OCI-LY7 (cell line): ENCODE measurements at regions not wholly inside any gene's neighbourhood (a gene's known extent, or its start where the extent isn't known, plus 50 kb on each side); places are given as distances from the start of the nearest gene placed in this dataset.

Source experiments
- BruUV-seq: library from RNA; stranded (reverse); fragments of 400-500 nt; replicated peaks from 2 replicates; lab custom pipeline; 2021; lab: Mats Ljungman, UMichigan
- CTCF ChIA-PET: fragments of 300-600 bp; sonication (Branson Sonifier 250); formaldehyde crosslinking; loops from one replicate; lab custom pipeline; 2022; ENCODE audit warnings: antibody characterized with exemption; ENCODE audit not compliant: unreplicated experiment; lab: Charles Lee
- POLR2A ChIA-PET: fragments of 300-600 bp; sonication (Branson Sonifier 250); formaldehyde crosslinking; loops from one replicate; lab custom pipeline; 2022; ENCODE audit warnings: antibody characterized with exemption; lab: Charles Lee
- DNase-seq: peaks from one replicate; pipeline ENCODE4 v3.0.0-alpha.2; 2015; ENCODE audit warnings: low spot score
- H2AFZ ChIP-seq: fragments of 200-600 bp; sonication (generic), shearing (Covaris generic); 2 replicates; pipeline ENCODE4 v1.6.1; 2014; ENCODE audit warnings: mild to moderate bottlenecking, antibody characterized with exemption, low read length, moderate library complexity
- H3K27ac ChIP-seq: fragments of 200-600 bp; sonication (generic); 2 replicates; pipeline ENCODE4 v1.5.1; 2014; ENCODE audit warnings: mixed run types, low read depth, mild to moderate bottlenecking, moderate library complexity, low read length, inconsistent platforms; ENCODE audit not compliant: poor library complexity, severe bottlenecking
- H3K36me3 ChIP-seq: fragments of 200-600 bp; sonication (generic); 2 replicates; pipeline ENCODE4 v1.6.1; 2014; ENCODE audit warnings: mild to moderate bottlenecking, antibody characterized with exemption, low read length, moderate library complexity, mixed read lengths; ENCODE audit not compliant: insufficient read depth
- H3K4me1 ChIP-seq: fragments of 200-600 bp; sonication (generic); 2 replicates; pipeline ENCODE4 v1.5.1; 2014; ENCODE audit warnings: mild to moderate bottlenecking, low read length; ENCODE audit not compliant: insufficient read depth, poor library complexity, severe bottlenecking
- H3K4me2 ChIP-seq: fragments of 200-600 bp; sonication (generic); 2 replicates; pipeline ENCODE4 v1.6.1; 2014; ENCODE audit warnings: mild to moderate bottlenecking, low read length
- H3K4me3 ChIP-seq: fragments of 200-600 bp; sonication (generic); 2 replicates; pipeline ENCODE4 v1.5.1; 2014; ENCODE audit warnings: mild to moderate bottlenecking, low read depth, low read length; ENCODE audit not compliant: poor library complexity, severe bottlenecking
- H3K79me2 ChIP-seq: fragments of 200-600 bp; sonication (generic); 2 replicates; pipeline ENCODE4 v1.6.1; 2016; ENCODE audit warnings: low read depth, mild to moderate bottlenecking, low read length, moderate library complexity, mixed read lengths; ENCODE audit not compliant: insufficient read depth
- H3K9me2 ChIP-seq: fragments of 200-600 bp; sonication (generic); 2 replicates; pipeline ENCODE4 v1.6.1; 2016; ENCODE audit warnings: mild to moderate bottlenecking, low read length, mixed read lengths; ENCODE audit not compliant: insufficient read depth
- H3K9me3 ChIP-seq: fragments of 200-600 bp; sonication (generic); 2 replicates; pipeline ENCODE4 v1.6.1; 2014; ENCODE audit warnings: mild to moderate bottlenecking, mixed run types, low read length, mixed read lengths
- H4K20me1 ChIP-seq: fragments of 200-600 bp; sonication (generic); 2 replicates; pipeline ENCODE4 v1.6.1; 2014; ENCODE audit warnings: mild to moderate bottlenecking, antibody characterized with exemption, low read length, moderate library complexity, mixed read lengths; ENCODE audit not compliant: insufficient read depth
- CTCF ChIP-seq: fragments of 200-600 bp; sonication (generic); conservative IDR thresholded peaks from 2 replicates; pipeline ENCODE4 v1.5.1; 2014; ENCODE audit warnings: mild to moderate bottlenecking, antibody characterized with exemption, low read length, moderate library complexity, mixed read lengths
- EZH2phosphoT487 ChIP-seq: fragments of 200-600 bp; sonication (generic); IDR thresholded peaks from 2 replicates; pipeline ENCODE4 v1.6.1; 2018; ENCODE audit warnings: low read depth, borderline replicate concordance, mild to moderate bottlenecking, mixed run types, antibody characterized with exemption, low read length, moderate library complexity, mixed read lengths
- intact Hi-C: fragments of 100-400 bp; cut with micrococcal nuclease; formaldehyde crosslinking; loops from one replicate; pipeline ENCODE4 v1.10.0; 2022; ENCODE audit not compliant: unreplicated experiment

GRCh38 chr22:49260681-49261580, 566.7 kb downstream of the BRD1 start:
- H4K20me1 ChIP-seq = no peaks in the 10 kb centered on the region
- no peak for DNase-seq
- no TSS peak for BruUV-seq

GRCh38 chr22:49259839-49260615, 567.6 kb downstream of the BRD1 start:
- TF ChIP-seq EZH2phosphoT487 (no peak), CTCF (no peak)
- ChIA-PET POLR2A (interaction anchor here (0.5 kb wide), 1 partner anchor 512 kb away, joined by 3 read pairs; no protein-coding TSS in a partner anchor), CTCF (no interaction called here)
- Histone ChIP-seq H3K27ac (no peak overlapping the region), H3K9me2 (no peaks in the 10 kb centered on the region), H3K79me2 (no peaks in the 10 kb centered on the region), H3K9me3 (no peaks in the 10 kb centered on the region), H2AFZ (no peak overlapping the region), H3K4me2 (no peak overlapping the region), H3K4me3 (no peak overlapping the region), H3K4me1 (no peaks in the 10 kb centered on the region), H4K20me1 (no peaks in the 10 kb centered on the region), H3K36me3 (no peaks in the 10 kb centered on the region)
- BruUV-seq = no TSS peak
- no peak for DNase-seq
- intact Hi-C loops = no loop called here

More at GRCh38 chr22:49260681-49261580, 566.7 kb downstream of the BRD1 start:
- no peak overlapping the region for H3K27ac ChIP-seq
- H3K79me2 ChIP-seq = no peaks in the 10 kb centered on the region
- H3K9me3 ChIP-seq = no peaks in the 10 kb centered on the region
- H2AFZ ChIP-seq = no peak overlapping the region
- H3K9me2 ChIP-seq = no peaks in the 10 kb centered on the region
- no peak overlapping the region for H3K4me3 ChIP-seq
- H3K36me3 ChIP-seq = no peaks in the 10 kb centered on the region
- no peak overlapping the region for H3K4me2 ChIP-seq
- ChIA-PET CTCF (no interaction called here), POLR2A (no interaction called here)
- intact Hi-C loops = no loop called here
- no peaks in the 10 kb centered on the region for H3K4me1 ChIP-seq
- TF ChIP-seq CTCF = no peak
- no peak for TF ChIP-seq EZH2phosphoT487
